A549 (cell line): ENCODE measurements at regions not wholly inside any gene's neighbourhood (a gene's known extent, or its start where the extent isn't known, plus 50 kb on each side); places are given as distances from the start of the nearest gene placed in this dataset.

Experiments used
- ATAC-seq, 2 experiments: fragments of 200-7000 bp in 1 of 2; fragments of >200 bp in 1 of 2; cut with Nextera tagmentation in 1 of 2; cut with Tn5 transposase in 1 of 2; 3 replicates each; pipeline versions ENCODE4 v1.8.0 to v1.9.1; 2018 to 2020; ENCODE audit warnings: mild to moderate bottlenecking in 1 of 2, moderate library complexity in 1 of 2
- CTCF ChIA-PET: fragments of 300-600 bp; sonication (Branson Sonifier 250); formaldehyde crosslinking; extraction: SDS; loops from one replicate; lab custom pipeline; 2021; ENCODE audit warnings: antibody characterized with exemption, inconsistent platforms; lab: Yijun Ruan, JAX
- POLR2A ChIA-PET: fragments of 350-600 bp; formaldehyde crosslinking; extraction: SDS; loops from one replicate; lab custom pipeline; 2021; ENCODE audit warnings: antibody characterized with exemption, inconsistent platforms; lab: Yijun Ruan, JAX
- DNase-seq, 2 experiments: peaks; one replicate each; pipeline versions ENCODE4 v3.0.0 to v3.0.0-alpha.2; 2011 to 2016; ENCODE audit warnings: low read depth in 1 of 2, low spot score in 1 of 2
- FAIRE-seq: peaks from 2 replicates; lab custom pipeline; 2011; peaks lifted over from hg19 to GRCh38; lab: Jason Lieb, UNC
- H3K27ac ChIP-seq, 2 experiments: fragments of >200 bp; sonication (Bioruptor Twin); formaldehyde crosslinking; 3 replicates each; pipeline ENCODE4 v1.5.1; 2016 to 2017
- H3K4me1 ChIP-seq: fragments of >200 bp; sonication (Bioruptor Twin); formaldehyde crosslinking; 3 replicates; pipeline ENCODE4 v1.6.1; 2016
- H3K4me2 ChIP-seq: fragments of >200 bp; sonication (Bioruptor Twin); formaldehyde crosslinking; 3 replicates; pipeline ENCODE4 v1.6.1; 2016
- H3K4me3 ChIP-seq: fragments of >200 bp; sonication (Bioruptor Twin); formaldehyde crosslinking; 3 replicates; pipeline ENCODE4 v1.5.1; 2016
- H3K9me3 ChIP-seq: fragments of >200 bp; sonication (Bioruptor Twin); formaldehyde crosslinking; 3 replicates; pipeline ENCODE4 v1.6.1; 2016
- BCL3 ChIP-seq: fragments of >200 bp; sonication (Bioruptor Twin); formaldehyde crosslinking; IDR thresholded peaks from 3 replicates; pipeline ENCODE4 v1.6.1; 2016
- BHLHE40 ChIP-seq: IDR thresholded peaks from 2 replicates; pipeline ENCODE4 v1.6.1; 2012; ENCODE audit warnings: low read depth, low read length, inconsistent platforms
- CHD2 ChIP-seq: fragments of 150-350 bp; IDR thresholded peaks from 2 replicates; pipeline ENCODE4 v1.6.1; 2014; ENCODE audit warnings: low read length; ENCODE audit not compliant: partially characterized antibody
- CHD4 ChIP-seq: fragments of 200-600 bp; sonication (generic); IDR thresholded peaks from 2 replicates; pipeline ENCODE4 v1.6.1; 2016; ENCODE audit warnings: antibody characterized with exemption, mild to moderate bottlenecking, borderline replicate concordance
- CTCF ChIP-seq: fragments of >200 bp; sonication (Bioruptor Twin); formaldehyde crosslinking; IDR thresholded peaks from 3 replicates; pipeline ENCODE4 v1.5.1; 2016
- EHMT2 ChIP-seq: fragments of 200-600 bp; sonication (generic); IDR thresholded peaks from 2 replicates; pipeline ENCODE4 v1.6.1; 2016; ENCODE audit warnings: antibody characterized with exemption, low read depth, mild to moderate bottlenecking, moderate library complexity
- ESRRA ChIP-seq: fragments of 150-350 bp; IDR thresholded peaks from 2 replicates; pipeline ENCODE4 v1.6.1; 2014; ENCODE audit warnings: mild to moderate bottlenecking, low read length, borderline replicate concordance
- FOSB ChIP-seq: fragments of 250-450 bp; sonication (Bioruptor Pico); IDR thresholded peaks from 2 replicates; pipeline ENCODE4 v1.5.0; 2020; ENCODE audit warnings: mild to moderate bottlenecking, moderate library complexity
- FOXS1 ChIP-seq: fragments of 250-450 bp; sonication (Bioruptor Pico); IDR thresholded peaks from 2 replicates; pipeline ENCODE4 v1.5.0; 2020; ENCODE audit warnings: mild to moderate bottlenecking, moderate library complexity
- HDAC2 ChIP-seq: fragments of 200-600 bp; sonication (generic); IDR thresholded peaks from 2 replicates; pipeline ENCODE4 v1.6.1; 2016
- HES2 ChIP-seq: fragments of >200 bp; sonication (Bioruptor Twin); formaldehyde crosslinking; IDR thresholded peaks from 2 replicates; pipeline ENCODE4 v1.6.1; 2016
- HEYL ChIP-seq: fragments of 250-450 bp; sonication (Bioruptor Pico); IDR thresholded peaks from 2 replicates; pipeline ENCODE4 v1.8.0; 2021; ENCODE audit warnings: mild to moderate bottlenecking, moderate library complexity
- HOXA7 ChIP-seq: fragments of 250-450 bp; sonication (Bioruptor Pico); IDR thresholded peaks from 2 replicates; pipeline ENCODE4 v1.5.0; 2020; ENCODE audit warnings: mild to moderate bottlenecking, moderate library complexity
- HOXB13 ChIP-seq: fragments of 250-450 bp; sonication (Bioruptor Pico); IDR thresholded peaks from 2 replicates; pipeline ENCODE4 v1.5.0; 2020; ENCODE audit warnings: low read depth, mild to moderate bottlenecking, moderate library complexity
- HOXB5 ChIP-seq: fragments of 250-450 bp; sonication (Bioruptor Pico); IDR thresholded peaks from 2 replicates; pipeline ENCODE4 v1.5.0; 2020; ENCODE audit warnings: mild to moderate bottlenecking, moderate library complexity
- MAFK ChIP-seq: fragments of 450-650 bp; IDR thresholded peaks from 2 replicates; pipeline ENCODE4 v1.6.1; 2014; ENCODE audit not compliant: partially characterized antibody
- MYC ChIP-seq: IDR thresholded peaks from 2 replicates; pipeline ENCODE4 v1.6.1; 2012; ENCODE audit warnings: mild to moderate bottlenecking, inconsistent platforms, low read length, improper control_type of control experiment, borderline replicate concordance
- NR3C1 ChIP-seq: fragments of >200 bp; sonication (Bioruptor Twin); formaldehyde crosslinking; IDR thresholded peaks from 3 replicates; pipeline ENCODE4 v1.6.1; 2017
- POLR2A ChIP-seq: IDR thresholded peaks from 2 replicates; pipeline ENCODE4 v1.6.1; 2012; ENCODE audit warnings: mild to moderate bottlenecking, low read length
- POLR2AphosphoS2 ChIP-seq: conservative IDR thresholded peaks from 2 replicates; pipeline ENCODE4 v1.6.1; 2012; ENCODE audit warnings: low read length, improper control_type of control experiment, inconsistent platforms
- RFX5 ChIP-seq: fragments of 450-650 bp; IDR thresholded peaks from 2 replicates; pipeline ENCODE4 v1.7.1; 2014; ENCODE audit warnings: antibody characterized with exemption, mild to moderate bottlenecking, moderate library complexity
- RNF2 ChIP-seq: fragments of 200-600 bp; sonication (generic); IDR thresholded peaks from 2 replicates; pipeline ENCODE4 v1.6.1; 2016; ENCODE audit warnings: low read depth, mild to moderate bottlenecking, antibody characterized with exemption, moderate library complexity, borderline replicate concordance
- SREBF2 ChIP-seq: fragments of 450-650 bp; IDR thresholded peaks from 2 replicates; pipeline ENCODE4 v1.6.1; 2014; ENCODE audit warnings: mild to moderate bottlenecking, moderate library complexity
- TP53 ChIP-seq: fragments of 250-450 bp; sonication (Bioruptor Pico); IDR thresholded peaks from 2 replicates; pipeline ENCODE4 v1.5.0; 2021; ENCODE audit warnings: mild to moderate bottlenecking, moderate library complexity
- USF2 ChIP-seq: fragments of 450-650 bp; IDR thresholded peaks from 2 replicates; pipeline ENCODE4 v1.6.1; 2014; ENCODE audit warnings: antibody characterized with exemption
- WGBS: methylation state at CpG from one replicate; pipeline ENCODE4 v1.1.6; 2017; ENCODE audit errors: missing lambda C conversion rate; 5-methylcytosine and 5-hydroxymethylcytosine counted together

- TF ChIP-seq CTCF (no peak), HOXB13 (CRISPR knock-in tag) (no peak), RFX5 (no peak), BCL3 (no peak), ESRRA (no peak), SREBF2 (no peak), POLR2A (no peak), MYC (no peak), BHLHE40 (no peak)
These were observed 665.6 kb upstream of the CXADR start (continued) for GRCh38 chr21:16847211-16847610.

- CTCF ChIA-PET, result no interaction called here
- Histone ChIP-seq H3K9me3 (no peaks in the 10 kb centered on the region), H3K4me1 (no peaks in the 10 kb centered on the region), H3K4me2 (no peak overlapping the region), H3K27ac (no peak overlapping the region), H3K4me3 (no peak overlapping the region)
- DNase-seq (no peak), ATAC-seq (no peak), FAIRE-seq (no peak)
- POLR2A ChIA-PET, result no interaction called here
- TF ChIP-seq HOXA7 (CRISPR knock-in tag) (no peak), NR3C1 (no peak), USF2 (no peak), FOXS1 (CRISPR knock-in tag) (no peak), BHLHE40 (no peak), HOXB5 (CRISPR knock-in tag) (no peak), HEYL (CRISPR knock-in tag) (no peak), EHMT2 (no peak), CHD4 (no peak), CHD2 (no peak), POLR2AphosphoS2 (no peak), ESRRA (no peak), TP53 (no peak), FOSB (CRISPR knock-in tag) (no peak), SREBF2 (no peak), MAFK (no peak), RNF2 (no peak)
- 47% methylated on average over 2 of the region's 2 CpGs for WGBS
These were observed 661.8 kb upstream of the CXADR start for GRCh38 chr21:16851054-16851453.

GRCh38 chr21:16855164-16855667 is 657.6 kb upstream of the CXADR start:
- POLR2A ChIA-PET, result no interaction called here

More at GRCh38 chr21:16855164-16855667, 657.6 kb upstream of the CXADR start:
- H3K4me3 ChIP-seq, result no peak overlapping the region
- H3K9me3 ChIP-seq, result no peaks in the 10 kb centered on the region
- H3K4me1 ChIP-seq, result no peaks in the 10 kb centered on the region
- no peak overlapping the region for H3K27ac ChIP-seq
- no peak overlapping the region for H3K4me2 ChIP-seq
- FAIRE-seq, result no peak
- CTCF ChIA-PET, result no interaction called here
- no peak for DNase-seq
- ATAC-seq, result no peak
- no peak for TF ChIP-seq HES2
- no peak for TF ChIP-seq NR3C1
- no peak for TF ChIP-seq HDAC2
